ENCODE measurements at regions not wholly inside any gene's neighbourhood (a gene's known extent, or its start where the extent isn't known, plus 50 kb on each side); places are given as distances from the start of the nearest gene placed in this dataset.

DNA sequence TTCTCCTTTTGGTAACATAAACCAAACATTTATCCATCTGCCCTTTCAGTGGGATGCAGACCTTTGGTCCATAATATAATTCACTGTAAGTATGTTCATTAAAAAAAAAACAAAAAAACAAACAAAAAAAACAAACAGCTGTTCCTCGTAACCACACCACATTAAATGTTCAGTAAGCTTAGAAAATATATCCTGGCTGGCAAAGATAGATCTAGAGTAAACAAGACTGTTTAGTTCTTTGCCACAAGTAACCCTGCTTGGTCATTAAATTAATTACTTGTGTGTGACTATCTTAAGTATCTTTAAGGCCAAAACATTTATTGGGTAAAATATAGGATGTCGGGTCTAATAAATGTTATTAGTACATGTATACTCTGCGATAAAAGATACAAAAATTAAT lies 1717.1 kb downstream of the EFNA5 start:
- Histone ChIP-seq H3K4me3 (ENCODE audit: control insufficient read depth in 2 of 3, extremely low read depth in 1 of 3, insufficient read depth in 2 of 3, low read depth in 1 of 3, low read length in 3 of 3) (no peak overlapping the region), H3K4me1 (ENCODE audit: control insufficient read depth, extremely low read depth, insufficient read depth, low read length) (no peaks in the 10 kb centered on the region), H3K9ac (ENCODE audit: control insufficient read depth, extremely low read depth, insufficient read depth, low read length) (no peak overlapping the region), H2AFZ (ENCODE audit: control insufficient read depth, low read length) (no peak overlapping the region), H3K79me2 (ENCODE audit: control insufficient read depth, insufficient read depth, low read length) (no peaks in the 10 kb centered on the region), H4K20me1 (ENCODE audit: control insufficient read depth, extremely low read depth, insufficient read depth, low read length) (no peaks in the 10 kb centered on the region), H3K36me3 (ENCODE audit: control insufficient read depth in 2 of 2, extremely low read depth in 1 of 2, insufficient read depth in 2 of 2, low read length in 2 of 2) (no peaks in the 10 kb centered on the region), H3K27me3 (ENCODE audit: control insufficient read depth, extremely low read depth, insufficient read depth, low read length) (no peaks in the 10 kb centered on the region), H3K9me3 (ENCODE audit: control insufficient read depth, low read depth, low read length) (no peaks in the 10 kb centered on the region), H3K4me2 (ENCODE audit: control insufficient read depth, extremely low read depth, insufficient read depth, low read depth, low read length) (no peak overlapping the region), H3K27ac (ENCODE audit: control insufficient read depth, insufficient read depth, low read length) (no peak overlapping the region), H3K9me1 (ENCODE audit: control insufficient read depth, extremely low read depth, insufficient read depth, low read length) (no peaks in the 10 kb centered on the region)
- dilution Hi-C loops (cut with MboI; ENCODE audit: extremely low pct_ligation_motif_present, low sequenced_read_pairs) = no loop called here
- FAIRE-seq = no peak
- TF ChIP-seq EZH2 (IDR thresholded peaks at IDR 0.05; ENCODE audit: low read length) = no peak
- TF ChIP-seq, protein P1, sequence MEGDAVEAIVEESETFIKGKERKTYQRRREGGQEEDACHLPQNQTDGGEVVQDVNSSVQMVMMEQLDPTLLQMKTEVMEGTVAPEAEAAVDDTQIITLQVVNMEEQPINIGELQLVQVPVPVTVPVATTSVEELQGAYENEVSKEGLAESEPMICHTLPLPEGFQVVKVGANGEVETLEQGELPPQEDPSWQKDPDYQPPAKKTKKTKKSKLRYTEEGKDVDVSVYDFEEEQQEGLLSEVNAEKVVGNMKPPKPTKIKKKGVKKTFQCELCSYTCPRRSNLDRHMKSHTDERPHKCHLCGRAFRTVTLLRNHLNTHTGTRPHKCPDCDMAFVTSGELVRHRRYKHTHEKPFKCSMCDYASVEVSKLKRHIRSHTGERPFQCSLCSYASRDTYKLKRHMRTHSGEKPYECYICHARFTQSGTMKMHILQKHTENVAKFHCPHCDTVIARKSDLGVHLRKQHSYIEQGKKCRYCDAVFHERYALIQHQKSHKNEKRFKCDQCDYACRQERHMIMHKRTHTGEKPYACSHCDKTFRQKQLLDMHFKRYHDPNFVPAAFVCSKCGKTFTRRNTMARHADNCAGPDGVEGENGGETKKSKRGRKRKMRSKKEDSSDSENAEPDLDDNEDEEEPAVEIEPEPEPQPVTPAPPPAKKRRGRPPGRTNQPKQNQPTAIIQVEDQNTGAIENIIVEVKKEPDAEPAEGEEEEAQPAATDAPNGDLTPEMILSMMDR (optimal IDR thresholded peaks at IDR 0.05 in 1 of 3, IDR thresholded peaks at IDR 0.05 in 1 of 3, conservative IDR thresholded peaks at IDR 0.05 in 1 of 3; ENCODE audit: extremely low read depth in 1 of 3, insufficient read depth in 2 of 3, low read length in 3 of 3) = no peak
- DNase-seq (ENCODE audit: low read depth, low spot score) = no peak

DNA sequence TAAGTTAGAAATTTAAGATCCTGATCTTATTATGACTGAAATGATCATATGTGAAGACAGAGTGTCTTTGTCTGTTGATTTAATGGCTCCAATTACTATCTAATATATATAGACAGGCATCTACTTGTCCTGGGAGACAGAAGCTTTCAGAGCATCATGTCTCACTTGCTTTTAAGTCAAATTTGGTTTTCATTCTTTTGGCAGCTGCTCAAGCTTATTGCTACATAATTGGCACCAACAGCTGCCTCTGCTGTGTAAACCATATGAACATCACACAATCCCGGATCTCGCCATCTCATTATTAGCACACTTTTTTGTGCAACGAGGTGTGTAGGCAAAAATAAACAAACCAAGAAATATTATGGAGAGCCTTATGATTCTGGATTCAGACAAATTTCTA lies 1717.9 kb downstream of the EFNA5 start:
- Histone ChIP-seq H2AFZ (ENCODE audit: control insufficient read depth, low read length) (no peak overlapping the region), H3K4me1 (ENCODE audit: control insufficient read depth, extremely low read depth, insufficient read depth, low read length) (no peaks in the 10 kb centered on the region), H3K4me2 (ENCODE audit: control insufficient read depth, extremely low read depth, insufficient read depth, low read depth, low read length) (no peak overlapping the region), H3K27me3 (ENCODE audit: control insufficient read depth, extremely low read depth, insufficient read depth, low read length) (no peaks in the 10 kb centered on the region), H3K79me2 (ENCODE audit: control insufficient read depth, insufficient read depth, low read length) (no peaks in the 10 kb centered on the region), H4K20me1 (ENCODE audit: control insufficient read depth, extremely low read depth, insufficient read depth, low read length) (no peaks in the 10 kb centered on the region), H3K9ac (ENCODE audit: control insufficient read depth, extremely low read depth, insufficient read depth, low read length) (no peak overlapping the region), H3K9me3 (ENCODE audit: control insufficient read depth, low read depth, low read length) (no peaks in the 10 kb centered on the region), H3K27ac (ENCODE audit: control insufficient read depth, insufficient read depth, low read length) (no peak overlapping the region), H3K36me3 (ENCODE audit: control insufficient read depth in 2 of 2, extremely low read depth in 1 of 2, insufficient read depth in 2 of 2, low read length in 2 of 2) (no peaks in the 10 kb centered on the region), H3K4me3 (ENCODE audit: control insufficient read depth in 2 of 3, extremely low read depth in 1 of 3, insufficient read depth in 2 of 3, low read depth in 1 of 3, low read length in 3 of 3) (no peak overlapping the region), H3K9me1 (ENCODE audit: control insufficient read depth, extremely low read depth, insufficient read depth, low read length) (no peaks in the 10 kb centered on the region)
- FAIRE-seq = no peak
- dilution Hi-C loops (cut with MboI; ENCODE audit: extremely low pct_ligation_motif_present, low sequenced_read_pairs) = no loop called here
- no peak for TF ChIP-seq EZH2 (IDR thresholded peaks at IDR 0.05; ENCODE audit: low read length)
- TF ChIP-seq, protein P1 (optimal IDR thresholded peaks at IDR 0.05 in 1 of 3, IDR thresholded peaks at IDR 0.05 in 1 of 3, conservative IDR thresholded peaks at IDR 0.05 in 1 of 3; ENCODE audit: extremely low read depth in 1 of 3, insufficient read depth in 2 of 3, low read length in 3 of 3) = no peak
- DNase-seq (ENCODE audit: low read depth, low spot score) = no peak
